PFSK-1 (cell line): ENCODE measurements at regions not wholly inside any gene's neighbourhood (a gene's known extent, or its start where the extent isn't known, plus 50 kb on each side); places are given as distances from the start of the nearest gene placed in this dataset.

Source experiments
- POLR2AphosphoS5 ChIP-seq: IDR thresholded peaks from 2 replicates; pipeline ENCODE4 v1.6.1; 2012; ENCODE audit warnings: low read depth, mild to moderate bottlenecking, control low read depth, low read length, moderate library complexity
- TAF1 ChIP-seq: IDR thresholded peaks from 2 replicates; pipeline ENCODE4 v1.6.1; 2012; ENCODE audit warnings: low read length, control low read depth, borderline replicate concordance; ENCODE audit not compliant: insufficient read depth
- TF ChIP-seq, protein P1 (sequence below), 2 experiments: IDR thresholded peaks; 2 replicates each; pipeline versions ENCODE4 v1.6.1 to v1.8.0; 2011 to 2012; ENCODE audit warnings: low read depth in 2 of 2, low read length in 2 of 2, control low read depth in 1 of 2, inconsistent platforms in 1 of 2, mild to moderate bottlenecking in 1 of 2, moderate library complexity in 1 of 2; ENCODE audit not compliant: insufficient read depth in 1 of 2

DNA sequence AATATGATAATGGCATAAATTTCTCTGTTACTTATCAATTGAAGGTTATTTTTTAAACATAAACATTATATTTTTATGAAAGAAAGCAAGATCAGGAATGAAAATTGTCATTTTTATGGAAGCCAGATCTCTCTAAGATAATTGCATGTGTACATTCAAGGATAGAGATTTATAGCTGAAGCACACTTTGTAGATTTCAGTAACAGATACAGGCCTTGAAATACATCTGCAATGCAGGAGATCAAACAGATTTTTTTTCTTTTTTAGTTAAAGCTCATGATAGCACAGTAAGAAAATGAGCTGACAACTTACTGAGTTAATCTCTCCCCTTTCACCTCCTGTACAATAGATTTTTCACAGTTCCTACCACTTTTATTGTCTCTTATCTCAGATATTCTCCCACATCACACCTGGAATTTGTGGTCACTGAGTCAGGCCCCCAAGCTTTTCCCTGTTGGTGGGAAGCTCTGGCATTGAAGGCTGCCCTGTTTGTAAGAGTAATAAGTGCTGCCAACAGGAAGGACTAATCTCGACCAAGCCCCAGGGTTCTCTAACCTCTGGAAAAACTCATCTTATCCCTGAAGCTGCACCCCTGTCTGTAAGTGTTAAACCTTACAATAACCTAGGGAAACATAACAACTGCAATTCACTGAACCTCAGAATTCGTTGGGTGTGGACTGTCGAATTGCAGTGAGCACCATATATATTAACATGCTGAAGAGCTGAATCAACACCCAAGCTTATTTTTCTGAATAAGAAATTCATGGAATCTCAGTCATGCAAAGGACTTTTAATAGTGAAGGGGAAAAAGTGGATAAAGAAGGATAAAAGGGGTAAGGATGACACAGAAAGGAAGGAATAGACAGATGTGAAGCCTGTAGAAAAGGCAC lies 599.0 kb downstream of the LMO4 start:
- TF ChIP-seq POLR2AphosphoS5, result no peak
- TF ChIP-seq, protein P1, sequence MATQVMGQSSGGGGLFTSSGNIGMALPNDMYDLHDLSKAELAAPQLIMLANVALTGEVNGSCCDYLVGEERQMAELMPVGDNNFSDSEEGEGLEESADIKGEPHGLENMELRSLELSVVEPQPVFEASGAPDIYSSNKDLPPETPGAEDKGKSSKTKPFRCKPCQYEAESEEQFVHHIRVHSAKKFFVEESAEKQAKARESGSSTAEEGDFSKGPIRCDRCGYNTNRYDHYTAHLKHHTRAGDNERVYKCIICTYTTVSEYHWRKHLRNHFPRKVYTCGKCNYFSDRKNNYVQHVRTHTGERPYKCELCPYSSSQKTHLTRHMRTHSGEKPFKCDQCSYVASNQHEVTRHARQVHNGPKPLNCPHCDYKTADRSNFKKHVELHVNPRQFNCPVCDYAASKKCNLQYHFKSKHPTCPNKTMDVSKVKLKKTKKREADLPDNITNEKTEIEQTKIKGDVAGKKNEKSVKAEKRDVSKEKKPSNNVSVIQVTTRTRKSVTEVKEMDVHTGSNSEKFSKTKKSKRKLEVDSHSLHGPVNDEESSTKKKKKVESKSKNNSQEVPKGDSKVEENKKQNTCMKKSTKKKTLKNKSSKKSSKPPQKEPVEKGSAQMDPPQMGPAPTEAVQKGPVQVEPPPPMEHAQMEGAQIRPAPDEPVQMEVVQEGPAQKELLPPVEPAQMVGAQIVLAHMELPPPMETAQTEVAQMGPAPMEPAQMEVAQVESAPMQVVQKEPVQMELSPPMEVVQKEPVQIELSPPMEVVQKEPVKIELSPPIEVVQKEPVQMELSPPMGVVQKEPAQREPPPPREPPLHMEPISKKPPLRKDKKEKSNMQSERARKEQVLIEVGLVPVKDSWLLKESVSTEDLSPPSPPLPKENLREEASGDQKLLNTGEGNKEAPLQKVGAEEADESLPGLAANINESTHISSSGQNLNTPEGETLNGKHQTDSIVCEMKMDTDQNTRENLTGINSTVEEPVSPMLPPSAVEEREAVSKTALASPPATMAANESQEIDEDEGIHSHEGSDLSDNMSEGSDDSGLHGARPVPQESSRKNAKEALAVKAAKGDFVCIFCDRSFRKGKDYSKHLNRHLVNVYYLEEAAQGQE (IDR thresholded peaks at IDR 0.05; ENCODE audit: insufficient read depth in 1 of 2, low read depth in 2 of 2, low read length in 2 of 2), result no peak
- TF ChIP-seq TAF1, result no peak
